Right atrium auricular region (tissue), 2 donors: ENCODE measurements at regions not wholly inside any gene's neighbourhood (a gene's known extent, or its start where the extent isn't known, plus 50 kb on each side); places are given as distances from the start of the nearest gene placed in this dataset.

Source experiments
- DNase-seq: peaks from one replicate; pipeline ENCODE4 v3.0.0-alpha.2; 2019; ENCODE audit warnings: low spot score
- H3K27ac ChIP-seq, 2 donors: fragments of 200-600 bp; sonication (generic); 1 replicate in 1 of 2; 2 replicates in 1 of 2; pipeline ENCODE4 v1.5.1; 2016 to 2019
- H3K27me3 ChIP-seq, 2 donors: fragments of 200-600 bp; sonication (generic); one replicate each; pipeline versions ENCODE4 v1.5.1 to v1.6.0; 2017 to 2019
- H3K36me3 ChIP-seq: fragments of 200-600 bp; sonication (generic); one replicate; pipeline ENCODE4 v1.5.1; 2016
- H3K4me1 ChIP-seq, 2 donors: fragments of 200-600 bp; sonication (generic); one replicate each; pipeline versions ENCODE4 v1.5.1 to v1.6.0; 2017 to 2019
- H3K4me3 ChIP-seq, 2 donors: fragments of 200-600 bp; sonication (generic); 1 replicate in 1 of 2; 2 replicates in 1 of 2; pipeline ENCODE4 v1.5.1; 2017 to 2019; ENCODE audit warnings: mild to moderate bottlenecking in 1 of 2, moderate library complexity in 1 of 2
- H3K9me3 ChIP-seq, 2 donors: fragments of 200-600 bp; sonication (generic); one replicate each; pipeline ENCODE4 v1.5.1; 2019
- TF ChIP-seq, protein P1 (sequence below), 2 donors: fragments of 200-600 bp; sonication (generic); IDR thresholded peaks; one replicate each; pipeline ENCODE4 v1.5.1; 2019; ENCODE audit warnings: antibody characterized with exemption in 2 of 2

DNA sequence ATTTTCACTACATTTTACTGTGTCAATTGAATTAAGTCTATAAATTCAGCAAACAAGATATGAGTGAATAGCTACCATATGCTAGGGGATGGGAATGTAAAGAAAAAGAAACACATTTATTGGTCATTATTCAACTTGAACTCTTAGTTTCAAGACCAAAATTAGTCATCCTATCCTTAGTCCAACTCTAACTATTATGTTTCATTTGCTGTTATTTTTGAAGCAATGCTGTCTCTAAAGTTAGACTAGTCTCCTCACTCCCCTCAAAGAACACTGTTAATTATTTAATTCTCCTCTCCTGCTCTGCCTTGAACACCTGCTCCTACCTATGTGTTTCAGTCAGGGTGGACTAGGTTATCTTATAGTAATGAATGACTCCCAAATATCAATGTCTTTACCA lies 920.9 kb downstream of the TUSC7 start:
- Histone ChIP-seq H3K9me3 (no peaks in the 10 kb centered on the region), H3K4me1 (no peaks in the 10 kb centered on the region), H3K27me3 (no peaks in the 10 kb centered on the region), H3K36me3 (no peaks in the 10 kb centered on the region), H3K27ac (no peak overlapping the region), H3K4me3 (no peak overlapping the region)
- TF ChIP-seq, protein P1, sequence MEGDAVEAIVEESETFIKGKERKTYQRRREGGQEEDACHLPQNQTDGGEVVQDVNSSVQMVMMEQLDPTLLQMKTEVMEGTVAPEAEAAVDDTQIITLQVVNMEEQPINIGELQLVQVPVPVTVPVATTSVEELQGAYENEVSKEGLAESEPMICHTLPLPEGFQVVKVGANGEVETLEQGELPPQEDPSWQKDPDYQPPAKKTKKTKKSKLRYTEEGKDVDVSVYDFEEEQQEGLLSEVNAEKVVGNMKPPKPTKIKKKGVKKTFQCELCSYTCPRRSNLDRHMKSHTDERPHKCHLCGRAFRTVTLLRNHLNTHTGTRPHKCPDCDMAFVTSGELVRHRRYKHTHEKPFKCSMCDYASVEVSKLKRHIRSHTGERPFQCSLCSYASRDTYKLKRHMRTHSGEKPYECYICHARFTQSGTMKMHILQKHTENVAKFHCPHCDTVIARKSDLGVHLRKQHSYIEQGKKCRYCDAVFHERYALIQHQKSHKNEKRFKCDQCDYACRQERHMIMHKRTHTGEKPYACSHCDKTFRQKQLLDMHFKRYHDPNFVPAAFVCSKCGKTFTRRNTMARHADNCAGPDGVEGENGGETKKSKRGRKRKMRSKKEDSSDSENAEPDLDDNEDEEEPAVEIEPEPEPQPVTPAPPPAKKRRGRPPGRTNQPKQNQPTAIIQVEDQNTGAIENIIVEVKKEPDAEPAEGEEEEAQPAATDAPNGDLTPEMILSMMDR (IDR thresholded peaks at IDR 0.05): no peak
- DNase-seq: no peak

DNA sequence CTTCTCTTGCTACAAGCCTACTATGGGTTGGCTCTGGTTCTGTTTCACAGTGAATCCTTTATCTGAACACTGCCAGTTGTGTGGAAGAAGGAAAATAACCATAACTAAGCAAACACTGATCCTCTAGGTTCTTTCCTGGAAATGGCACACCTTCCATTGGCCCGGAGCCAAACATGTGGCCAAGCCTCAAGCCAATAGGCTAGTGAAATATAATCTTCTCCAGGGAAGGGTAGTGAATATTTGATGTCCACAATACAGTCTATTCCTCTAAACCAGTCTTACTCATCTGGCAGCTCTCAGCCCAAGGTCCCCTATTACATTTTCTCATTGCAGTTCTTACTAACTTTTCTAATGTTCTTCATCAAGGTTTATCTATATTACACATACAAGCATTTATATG lies 921.3 kb downstream of the TUSC7 start:
- no peak overlapping the region for H3K27ac ChIP-seq
- H3K9me3 ChIP-seq: no peaks in the 10 kb centered on the region
- TF ChIP-seq, protein P1 (IDR thresholded peaks at IDR 0.05): no peak
- H3K4me3 ChIP-seq: no peak overlapping the region
- no peak for DNase-seq
- H3K4me1 ChIP-seq: no peaks in the 10 kb centered on the region
- no peaks in the 10 kb centered on the region for H3K36me3 ChIP-seq
- no peaks in the 10 kb centered on the region for H3K27me3 ChIP-seq

DNA sequence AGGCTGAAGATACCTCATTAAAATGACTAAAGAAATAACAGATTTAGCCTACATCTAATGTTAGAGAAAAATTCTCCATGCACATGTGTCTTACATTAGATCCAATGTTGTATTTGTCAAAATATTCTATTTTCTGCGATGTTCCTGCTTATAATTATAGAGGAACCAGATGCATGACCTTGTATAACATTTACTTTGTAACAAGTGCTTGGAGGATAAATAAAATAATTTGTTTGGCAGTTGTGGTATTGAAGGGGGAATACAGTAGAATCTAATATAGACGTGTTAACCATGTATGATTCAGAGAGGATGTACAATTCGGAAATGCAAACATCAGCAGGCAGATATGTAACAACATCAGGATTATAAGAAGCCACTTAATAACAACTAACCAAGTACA lies 922.2 kb downstream of the TUSC7 start:
- Histone ChIP-seq H3K36me3 (no peaks in the 10 kb centered on the region), H3K27me3 (no peaks in the 10 kb centered on the region), H3K4me1 (no peaks in the 10 kb centered on the region), H3K9me3 (no peaks in the 10 kb centered on the region), H3K27ac (no peak overlapping the region), H3K4me3 (no peak overlapping the region)
- TF ChIP-seq, protein P1 (IDR thresholded peaks at IDR 0.05): no peak
- no peak for DNase-seq

GRCh38 chr3:117632191-117632590 lies 922.6 kb downstream of the TUSC7 start:
- Histone ChIP-seq H3K27me3 (no peaks in the 10 kb centered on the region), H3K4me3 (no peak overlapping the region), H3K9me3 (no peaks in the 10 kb centered on the region), H3K27ac (no peak overlapping the region), H3K36me3 (no peaks in the 10 kb centered on the region), H3K4me1 (no peaks in the 10 kb centered on the region)
- no peak for DNase-seq
- TF ChIP-seq, protein P1 (IDR thresholded peaks at IDR 0.05): no peak

DNA sequence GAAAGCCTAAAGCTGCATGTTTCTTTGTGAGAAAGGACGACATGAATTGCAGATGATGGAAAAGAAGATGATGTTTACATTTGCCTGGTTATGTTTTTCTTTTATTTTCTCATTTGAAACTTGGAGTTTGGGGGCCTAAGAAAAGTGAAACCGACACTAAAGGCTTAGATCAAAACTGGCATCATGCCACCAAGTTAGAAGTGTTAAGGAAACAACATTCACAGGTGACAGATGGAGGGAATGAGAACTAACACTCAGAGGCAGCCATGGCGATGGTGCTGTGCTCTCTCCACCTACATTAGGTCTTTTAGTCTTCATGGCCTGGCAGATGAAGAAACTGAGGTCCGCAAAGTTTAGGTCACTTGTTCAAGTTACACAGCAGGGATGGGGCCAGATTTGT lies 923.6 kb downstream of the TUSC7 start:
- no peak for DNase-seq
- no peaks in the 10 kb centered on the region for H3K4me1 ChIP-seq
- no peaks in the 10 kb centered on the region for H3K36me3 ChIP-seq
- H3K27ac ChIP-seq: no peak overlapping the region
- no peaks in the 10 kb centered on the region for H3K27me3 ChIP-seq
- H3K9me3 ChIP-seq: no peaks in the 10 kb centered on the region
- TF ChIP-seq, protein P1 (IDR thresholded peaks at IDR 0.05): no peak
- H3K4me3 ChIP-seq: no peak overlapping the region

- no peak for DNase-seq
- Histone ChIP-seq H3K27ac (no peak overlapping the region), H3K9me3 (peaks cover 0 to 8% of the 10 kb centered on the region in 2 donors), H3K36me3 (no peaks in the 10 kb centered on the region), H3K27me3 (no peaks in the 10 kb centered on the region), H3K4me3 (no peak overlapping the region), H3K4me1 (no peaks in the 10 kb centered on the region)
- TF ChIP-seq, protein P1 (IDR thresholded peaks at IDR 0.05): no peak
Observed at GRCh38 chr3:117637666-117638065, 928.1 kb downstream of the TUSC7 start.
